Esophagus squamous epithelium (tissue), 4 donors: ENCODE measurements at regions not wholly inside any gene's neighbourhood (a gene's known extent, or its start where the extent isn't known, plus 50 kb on each side); places are given as distances from the start of the nearest gene placed in this dataset.

Source experiments
- CTCF ChIP-seq, 6 experiments: fragments of 450-650 bp in 4 of 6; fragments of 200-600 bp in 2 of 6; sonication (generic) in 2 of 6; IDR thresholded peaks; one replicate each; pipeline ENCODE4 v1.5.1; 2016 to 2019; ENCODE audit warnings: antibody characterized with exemption in 6 of 6, mild to moderate bottlenecking in 4 of 6, moderate library complexity in 4 of 6
- POLR2A ChIP-seq, 4 donors: fragments of 450-650 bp; IDR thresholded peaks; one replicate each; pipeline ENCODE4 v1.6.1; 2017; ENCODE audit warnings: antibody characterized with exemption in 4 of 4, mild to moderate bottlenecking in 4 of 4, moderate library complexity in 3 of 4

GRCh38 chr14:27253966-27254365, 656.1 kb upstream of the NOVA1 start:
- TF ChIP-seq POLR2A (IDR thresholded peaks at IDR 0.05): no peak
- TF ChIP-seq CTCF (IDR thresholded peaks at IDR 0.05): no peak
